ENCODE measurements at regions not wholly inside any gene's neighbourhood (a gene's known extent, or its start where the extent isn't known, plus 50 kb on each side); places are given as distances from the start of the nearest gene placed in this dataset.

DNA sequence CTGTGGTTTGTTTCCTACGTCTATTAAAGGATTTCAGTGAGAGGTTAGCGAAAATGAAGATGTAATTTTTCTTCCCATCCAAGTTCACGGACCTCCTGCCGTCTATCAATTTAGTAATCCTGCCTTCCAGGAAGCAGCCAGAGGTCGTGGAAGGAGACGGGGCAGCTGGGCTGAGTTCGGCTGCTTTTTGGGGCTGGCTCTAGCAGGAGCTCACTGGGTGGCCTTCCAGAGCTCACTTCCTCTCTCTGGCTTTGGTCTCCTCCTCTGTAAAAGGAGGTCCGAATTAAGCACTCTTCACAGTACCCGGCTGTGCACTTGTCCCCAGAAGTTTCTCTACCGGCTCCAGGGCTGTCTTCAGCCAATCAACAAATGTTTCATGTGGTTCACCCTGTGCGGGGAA, 295.4 kb downstream of the BCOR start:
- no peak for DNase-seq (ENCODE audit: low spot score)
- no peaks in the 10 kb centered on the region for H3K9me3 ChIP-seq
- TF ChIP-seq, protein P1, sequence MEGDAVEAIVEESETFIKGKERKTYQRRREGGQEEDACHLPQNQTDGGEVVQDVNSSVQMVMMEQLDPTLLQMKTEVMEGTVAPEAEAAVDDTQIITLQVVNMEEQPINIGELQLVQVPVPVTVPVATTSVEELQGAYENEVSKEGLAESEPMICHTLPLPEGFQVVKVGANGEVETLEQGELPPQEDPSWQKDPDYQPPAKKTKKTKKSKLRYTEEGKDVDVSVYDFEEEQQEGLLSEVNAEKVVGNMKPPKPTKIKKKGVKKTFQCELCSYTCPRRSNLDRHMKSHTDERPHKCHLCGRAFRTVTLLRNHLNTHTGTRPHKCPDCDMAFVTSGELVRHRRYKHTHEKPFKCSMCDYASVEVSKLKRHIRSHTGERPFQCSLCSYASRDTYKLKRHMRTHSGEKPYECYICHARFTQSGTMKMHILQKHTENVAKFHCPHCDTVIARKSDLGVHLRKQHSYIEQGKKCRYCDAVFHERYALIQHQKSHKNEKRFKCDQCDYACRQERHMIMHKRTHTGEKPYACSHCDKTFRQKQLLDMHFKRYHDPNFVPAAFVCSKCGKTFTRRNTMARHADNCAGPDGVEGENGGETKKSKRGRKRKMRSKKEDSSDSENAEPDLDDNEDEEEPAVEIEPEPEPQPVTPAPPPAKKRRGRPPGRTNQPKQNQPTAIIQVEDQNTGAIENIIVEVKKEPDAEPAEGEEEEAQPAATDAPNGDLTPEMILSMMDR (IDR thresholded peaks at IDR 0.05) = no peak
- no peaks in the 10 kb centered on the region for H3K36me3 ChIP-seq
- H3K4me1 ChIP-seq (ENCODE audit: control insufficient read depth in 1 of 2, low read depth in 2 of 2) = no peaks in the 10 kb centered on the region
- no peak for ATAC-seq (ENCODE audit: insufficient number of reproducible peaks, low FRiP score, low read depth)
- no peak overlapping the region for H3K4me3 ChIP-seq
- no peak overlapping the region for H3K27ac ChIP-seq
- H3K27me3 ChIP-seq (replicated peaks; ENCODE audit: insufficient read depth) = no peaks in the 10 kb centered on the region

DNA sequence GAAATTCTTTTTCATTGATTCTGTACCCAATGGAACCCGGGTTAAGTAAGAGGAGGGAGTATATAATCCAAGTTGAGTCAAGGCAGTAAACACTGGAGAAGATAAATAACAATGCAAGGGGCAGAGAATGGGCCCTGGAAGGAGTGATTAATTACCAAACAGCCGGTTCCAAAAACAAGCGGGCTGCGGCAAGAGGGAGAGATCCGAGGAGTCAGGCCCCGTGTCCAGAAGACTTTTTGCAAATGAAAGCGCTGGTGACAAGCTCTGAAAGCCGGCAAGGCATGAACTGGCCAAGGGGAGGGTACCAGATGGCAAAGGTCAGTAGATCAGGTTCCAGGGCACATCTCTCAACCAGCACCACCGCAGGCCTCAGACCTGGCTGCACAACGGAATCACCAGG, 294.9 kb downstream of the BCOR start:
- H3K9me3 ChIP-seq = no peaks in the 10 kb centered on the region
- H3K36me3 ChIP-seq = no peaks in the 10 kb centered on the region
- no peak overlapping the region for H3K4me3 ChIP-seq
- no peak for DNase-seq (ENCODE audit: low spot score)
- H3K4me1 ChIP-seq (ENCODE audit: control insufficient read depth in 1 of 2, low read depth in 2 of 2) = peaks cover 0 to 2% of the 10 kb centered on the region in 2 donors
- H3K27me3 ChIP-seq (replicated peaks; ENCODE audit: insufficient read depth) = no peaks in the 10 kb centered on the region
- ATAC-seq (ENCODE audit: insufficient number of reproducible peaks, low FRiP score, low read depth) = no peak
- TF ChIP-seq, protein P1 (IDR thresholded peaks at IDR 0.05) = no peak
- H3K27ac ChIP-seq = no peak overlapping the region

DNA sequence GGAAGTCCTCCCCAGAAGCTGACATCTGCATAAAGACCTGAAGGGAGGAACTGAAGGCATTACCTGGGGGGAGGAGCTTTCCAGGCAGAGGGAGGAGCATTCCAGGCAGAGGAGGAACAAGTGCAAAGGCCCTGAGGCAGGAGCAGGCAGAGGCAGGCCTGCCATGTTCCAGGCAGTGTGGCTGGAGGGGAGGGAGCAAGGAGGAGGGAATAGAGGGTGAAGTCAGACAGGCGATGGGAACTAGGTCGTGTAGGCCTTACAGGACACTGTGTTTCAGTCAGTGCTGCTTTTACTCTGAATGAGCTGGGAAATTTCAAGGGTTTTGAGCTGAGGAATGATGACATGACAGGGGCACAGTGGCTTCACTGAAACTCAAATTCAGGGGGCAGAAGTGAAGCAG, 292.7 kb downstream of the BCOR start:
- H3K27me3 ChIP-seq (replicated peaks; ENCODE audit: insufficient read depth) = no peaks in the 10 kb centered on the region
- no peak overlapping the region for H3K27ac ChIP-seq
- TF ChIP-seq, protein P1 (IDR thresholded peaks at IDR 0.05) = no peak
- no peak overlapping the region for H3K4me3 ChIP-seq
- no peaks in the 10 kb centered on the region for H3K9me3 ChIP-seq
- H3K36me3 ChIP-seq = no peaks in the 10 kb centered on the region
- no peak for ATAC-seq (ENCODE audit: insufficient number of reproducible peaks, low FRiP score, low read depth)
- DNase-seq (ENCODE audit: low spot score) = no peak
- peaks cover 7 to 22% of the 10 kb centered on the region in 2 donors for H3K4me1 ChIP-seq (ENCODE audit: control insufficient read depth in 1 of 2, low read depth in 2 of 2)

DNA sequence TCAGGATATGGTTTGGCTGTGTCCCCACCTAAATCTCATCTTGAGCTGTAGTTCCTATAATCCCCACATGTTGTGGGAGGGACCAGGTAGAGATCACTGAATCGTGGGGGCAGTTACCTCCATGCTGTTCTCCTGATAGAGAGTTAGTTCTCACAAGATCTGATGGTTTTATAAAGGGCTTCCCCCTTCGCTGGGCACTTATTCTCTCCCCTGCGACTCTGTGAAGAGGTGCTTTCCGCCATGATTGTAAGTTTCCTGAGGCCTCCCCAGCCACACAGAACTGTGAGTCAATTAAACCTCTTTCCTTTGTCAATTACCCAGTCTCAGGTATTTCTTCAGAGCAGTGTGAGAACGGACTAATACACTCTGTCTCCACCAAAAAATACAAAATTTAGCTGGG, 291.9 kb downstream of the BCOR start:
- TF ChIP-seq, protein P1 (IDR thresholded peaks at IDR 0.05) = no peak
- DNase-seq (ENCODE audit: low spot score) = no peak
- H3K4me3 ChIP-seq = no peak overlapping the region
- H3K4me1 ChIP-seq (ENCODE audit: control insufficient read depth in 1 of 2, low read depth in 2 of 2) = peaks cover 7 to 24% of the 10 kb centered on the region in 2 donors
- ATAC-seq (ENCODE audit: insufficient number of reproducible peaks, low FRiP score, low read depth) = no peak
- H3K27ac ChIP-seq = no peak overlapping the region
- H3K9me3 ChIP-seq = no peaks in the 10 kb centered on the region
- no peaks in the 10 kb centered on the region for H3K36me3 ChIP-seq
- H3K27me3 ChIP-seq (replicated peaks; ENCODE audit: insufficient read depth) = no peaks in the 10 kb centered on the region

DNA sequence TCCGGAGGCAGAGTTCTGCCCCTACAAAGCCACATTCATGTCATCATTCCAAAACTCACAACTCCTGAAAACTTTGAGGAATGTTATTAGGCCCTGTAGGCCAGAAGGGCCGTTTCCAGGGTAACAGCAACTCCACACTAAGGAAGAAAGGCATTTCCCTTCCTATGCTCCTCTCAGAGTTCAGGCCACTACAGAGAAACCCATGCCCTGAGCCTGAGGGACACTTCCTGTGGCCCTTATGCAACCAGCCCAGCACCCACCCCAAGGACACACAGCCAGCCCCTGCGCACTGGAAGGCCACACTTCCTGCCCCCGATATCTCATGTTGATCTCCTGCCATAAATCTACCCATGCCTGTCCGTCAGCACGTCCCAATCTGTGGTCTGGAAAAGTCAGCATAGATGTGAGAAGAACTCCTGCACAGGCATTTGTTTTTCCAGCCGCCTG, 289.3 kb downstream of the BCOR start:
- Histone ChIP-seq H3K36me3 (no peaks in the 10 kb centered on the region), H3K4me3 (no peak overlapping the region), H3K9me3 (no peaks in the 10 kb centered on the region), H3K27me3 (replicated peaks; ENCODE audit: insufficient read depth) (no peaks in the 10 kb centered on the region), H3K4me1 (ENCODE audit: control insufficient read depth in 1 of 2, low read depth in 2 of 2) (peaks cover 7 to 24% of the 10 kb centered on the region in 2 donors), H3K27ac (peak overlapping the region; percentile 38 to 73)
- TF ChIP-seq, protein P1 (IDR thresholded peaks at IDR 0.05) = no peak
- ATAC-seq (ENCODE audit: insufficient number of reproducible peaks, low FRiP score, low read depth) (peak; percentile 78), DNase-seq (ENCODE audit: low spot score) (no peak)
